WTC11 (cell line): ENCODE measurements at regions not wholly inside any gene's neighbourhood (a gene's known extent, or its start where the extent isn't known, plus 50 kb on each side); places are given as distances from the start of the nearest gene placed in this dataset.

ENCODE experiments used
- CBFB ChIP-seq: sonication (generic); formaldehyde crosslinking; IDR thresholded peaks from 2 replicates; pipeline ENCODE4 v1.8.1; 2022; ENCODE audit warnings: mild to moderate bottlenecking, low read depth, missing genetic modification reagents
- ESRRA ChIP-seq: sonication (generic); formaldehyde crosslinking; IDR thresholded peaks from 2 replicates; pipeline ENCODE4 v1.8.1; 2022; ENCODE audit warnings: mild to moderate bottlenecking, missing genetic modification reagents, borderline replicate concordance
- IRF2 ChIP-seq: sonication (generic); formaldehyde crosslinking; IDR thresholded peaks from 2 replicates; pipeline ENCODE4 v1.8.0; 2022; ENCODE audit warnings: low read depth, missing genetic modification reagents, borderline replicate concordance
- JUN ChIP-seq: sonication (generic); formaldehyde crosslinking; IDR thresholded peaks from 2 replicates; pipeline ENCODE4 v1.8.0; 2023; ENCODE audit warnings: mild to moderate bottlenecking, missing genetic modification reagents
- NFATC4 ChIP-seq: fragments of 250-450 bp; sonication (Bioruptor Pico); IDR thresholded peaks from 2 replicates; pipeline ENCODE4 v1.9.0; 2021; ENCODE audit warnings: mild to moderate bottlenecking
- NFYB ChIP-seq: sonication (generic); formaldehyde crosslinking; conservative IDR thresholded peaks from 2 replicates; pipeline ENCODE4 v1.8.0; 2022; ENCODE audit warnings: low read depth, missing genetic modification reagents
- ZNF671 ChIP-seq: fragments of 250-450 bp; sonication (Bioruptor Pico); IDR thresholded peaks from 2 replicates; pipeline ENCODE4 v1.8.0; 2021; ENCODE audit warnings: mild to moderate bottlenecking
- TF ChIP-seq, protein P1 (sequence below): fragments of 200-600 bp; IDR thresholded peaks from 2 replicates; pipeline ENCODE4 v1.8.0; 2022; ENCODE audit warnings: antibody characterized with exemption
- TF ChIP-seq, protein P2 (sequence below): sonication (generic); formaldehyde crosslinking; IDR thresholded peaks from 2 replicates; pipeline ENCODE4 v1.8.0; 2022; ENCODE audit warnings: mild to moderate bottlenecking, missing genetic modification reagents
- TF ChIP-seq, protein P3 (sequence below): sonication (generic); formaldehyde crosslinking; IDR thresholded peaks from 2 replicates; pipeline ENCODE4 v1.8.1; 2022; ENCODE audit warnings: low read depth, mild to moderate bottlenecking, moderate library complexity, missing genetic modification reagents, borderline replicate concordance
- TF ChIP-seq, protein P4 (sequence below): sonication (generic); formaldehyde crosslinking; IDR thresholded peaks from 2 replicates; pipeline ENCODE4 v1.8.1; 2023; ENCODE audit warnings: mild to moderate bottlenecking, moderate library complexity, missing genetic modification reagents

DNA sequence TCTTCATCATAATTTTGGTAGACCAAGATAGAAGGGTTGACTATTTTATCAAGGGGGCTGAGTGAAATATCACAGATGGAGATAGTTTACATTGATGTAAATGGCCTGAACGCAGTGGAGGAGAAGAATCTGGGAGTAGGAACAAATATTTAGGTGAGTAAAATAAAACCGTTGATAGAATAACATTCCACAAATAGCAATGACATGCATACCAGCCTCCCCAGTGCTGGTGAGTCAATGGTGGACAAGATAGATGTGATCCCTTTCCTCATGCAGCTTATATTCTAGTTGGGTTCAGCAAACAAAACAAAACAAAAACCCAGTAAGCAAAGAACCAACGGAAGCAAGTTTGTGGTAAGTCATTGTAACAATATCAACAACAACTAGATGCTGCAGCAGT lies 385.2 kb downstream of the FAM170A start:
- TF ChIP-seq, protein P1, sequence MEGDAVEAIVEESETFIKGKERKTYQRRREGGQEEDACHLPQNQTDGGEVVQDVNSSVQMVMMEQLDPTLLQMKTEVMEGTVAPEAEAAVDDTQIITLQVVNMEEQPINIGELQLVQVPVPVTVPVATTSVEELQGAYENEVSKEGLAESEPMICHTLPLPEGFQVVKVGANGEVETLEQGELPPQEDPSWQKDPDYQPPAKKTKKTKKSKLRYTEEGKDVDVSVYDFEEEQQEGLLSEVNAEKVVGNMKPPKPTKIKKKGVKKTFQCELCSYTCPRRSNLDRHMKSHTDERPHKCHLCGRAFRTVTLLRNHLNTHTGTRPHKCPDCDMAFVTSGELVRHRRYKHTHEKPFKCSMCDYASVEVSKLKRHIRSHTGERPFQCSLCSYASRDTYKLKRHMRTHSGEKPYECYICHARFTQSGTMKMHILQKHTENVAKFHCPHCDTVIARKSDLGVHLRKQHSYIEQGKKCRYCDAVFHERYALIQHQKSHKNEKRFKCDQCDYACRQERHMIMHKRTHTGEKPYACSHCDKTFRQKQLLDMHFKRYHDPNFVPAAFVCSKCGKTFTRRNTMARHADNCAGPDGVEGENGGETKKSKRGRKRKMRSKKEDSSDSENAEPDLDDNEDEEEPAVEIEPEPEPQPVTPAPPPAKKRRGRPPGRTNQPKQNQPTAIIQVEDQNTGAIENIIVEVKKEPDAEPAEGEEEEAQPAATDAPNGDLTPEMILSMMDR = no peak
- TF ChIP-seq ZNF671 (CRISPR knock-in tag) = no peak
- TF ChIP-seq, protein P2, sequence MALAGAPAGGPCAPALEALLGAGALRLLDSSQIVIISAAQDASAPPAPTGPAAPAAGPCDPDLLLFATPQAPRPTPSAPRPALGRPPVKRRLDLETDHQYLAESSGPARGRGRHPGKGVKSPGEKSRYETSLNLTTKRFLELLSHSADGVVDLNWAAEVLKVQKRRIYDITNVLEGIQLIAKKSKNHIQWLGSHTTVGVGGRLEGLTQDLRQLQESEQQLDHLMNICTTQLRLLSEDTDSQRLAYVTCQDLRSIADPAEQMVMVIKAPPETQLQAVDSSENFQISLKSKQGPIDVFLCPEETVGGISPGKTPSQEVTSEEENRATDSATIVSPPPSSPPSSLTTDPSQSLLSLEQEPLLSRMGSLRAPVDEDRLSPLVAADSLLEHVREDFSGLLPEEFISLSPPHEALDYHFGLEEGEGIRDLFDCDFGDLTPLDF (CRISPR knock-in tag) = no peak
- no peak for TF ChIP-seq ESRRA (CRISPR knock-in tag)
- TF ChIP-seq JUN (CRISPR knock-in tag) = no peak
- no peak for TF ChIP-seq IRF2 (CRISPR knock-in tag)
- TF ChIP-seq, protein P3, sequence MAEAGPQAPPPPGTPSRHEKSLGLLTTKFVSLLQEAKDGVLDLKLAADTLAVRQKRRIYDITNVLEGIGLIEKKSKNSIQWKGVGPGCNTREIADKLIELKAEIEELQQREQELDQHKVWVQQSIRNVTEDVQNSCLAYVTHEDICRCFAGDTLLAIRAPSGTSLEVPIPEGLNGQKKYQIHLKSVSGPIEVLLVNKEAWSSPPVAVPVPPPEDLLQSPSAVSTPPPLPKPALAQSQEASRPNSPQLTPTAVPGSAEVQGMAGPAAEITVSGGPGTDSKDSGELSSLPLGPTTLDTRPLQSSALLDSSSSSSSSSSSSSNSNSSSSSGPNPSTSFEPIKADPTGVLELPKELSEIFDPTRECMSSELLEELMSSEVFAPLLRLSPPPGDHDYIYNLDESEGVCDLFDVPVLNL (CRISPR knock-in tag) = no peak
- TF ChIP-seq NFATC4 (CRISPR knock-in tag) = no peak
- TF ChIP-seq CBFB (CRISPR knock-in tag) = no peak
- TF ChIP-seq, protein P4, sequence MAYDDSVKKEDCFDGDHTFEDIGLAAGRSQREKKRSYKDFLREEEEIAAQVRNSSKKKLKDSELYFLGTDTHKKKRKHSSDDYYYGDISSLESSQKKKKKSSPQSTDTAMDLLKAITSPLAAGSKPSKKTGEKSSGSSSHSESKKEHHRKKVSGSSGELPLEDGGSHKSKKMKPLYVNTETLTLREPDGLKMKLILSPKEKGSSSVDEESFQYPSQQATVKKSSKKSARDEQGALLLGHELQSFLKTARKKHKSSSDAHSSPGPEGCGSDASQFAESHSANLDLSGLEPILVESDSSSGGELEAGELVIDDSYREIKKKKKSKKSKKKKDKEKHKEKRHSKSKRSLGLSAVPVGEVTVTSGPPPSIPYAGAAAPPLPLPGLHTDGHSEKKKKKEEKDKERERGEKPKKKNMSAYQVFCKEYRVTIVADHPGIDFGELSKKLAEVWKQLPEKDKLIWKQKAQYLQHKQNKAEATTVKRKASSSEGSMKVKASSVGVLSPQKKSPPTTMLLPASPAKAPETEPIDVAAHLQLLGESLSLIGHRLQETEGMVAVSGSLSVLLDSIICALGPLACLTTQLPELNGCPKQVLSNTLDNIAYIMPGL = no peak
- TF ChIP-seq NFYB (CRISPR knock-in tag) = no peak
